ENCODE measurements at regions not wholly inside any gene's neighbourhood (a gene's known extent, or its start where the extent isn't known, plus 50 kb on each side); places are given as distances from the start of the nearest gene placed in this dataset.

- no peak for TF ChIP-seq CTCF (conservative IDR thresholded peaks at IDR 0.05 in 1 of 2, IDR thresholded peaks at IDR 0.05 in 1 of 2; ENCODE audit: low read depth in 1 of 2, low read length in 2 of 2)
- TF ChIP-seq EZH2 (IDR thresholded peaks at IDR 0.05; ENCODE audit: low read length, missing control alignments), result no peak
These were observed 161.4 kb upstream of the CCNH start for GRCh38 chr5:87574106-87574505.
